Natural killer cell (primary cell): ENCODE measurements at regions not wholly inside any gene's neighbourhood (a gene's known extent, or its start where the extent isn't known, plus 50 kb on each side); places are given as distances from the start of the nearest gene placed in this dataset.

Experiments used
- ATAC-seq, 3 donors: fragments of 150-1000 bp in 2 of 3; fragments of 200-7000 bp in 1 of 3; cut with Tn5 transposase; 1 replicate in 1 of 3; 2 replicates in 2 of 3; pipeline ENCODE4 v1.10.0; 2021; ENCODE audit warnings: mild to moderate bottlenecking in 2 of 3, moderate library complexity in 2 of 3
- DNase-seq, 2 donors: peaks; one replicate each; pipeline versions ENCODE4 v3.0.0 to v3.0.0-alpha.2; 2013 to 2021; ENCODE audit warnings: mixed read lengths in 1 of 2
- H3K27ac ChIP-seq: one replicate; pipeline ENCODE4 v1.5.1; 2013; ENCODE audit warnings: mild to moderate bottlenecking, low read length
- H3K27me3 ChIP-seq: one replicate; pipeline ENCODE4 v1.6.1; 2013; ENCODE audit warnings: low read length; ENCODE audit not compliant: control insufficient read depth, insufficient read depth
- H3K36me3 ChIP-seq: one replicate; pipeline ENCODE4 v1.6.1; 2013; ENCODE audit warnings: low read length; ENCODE audit not compliant: control insufficient read depth, insufficient read depth
- H3K4me1 ChIP-seq: one replicate; pipeline ENCODE4 v1.6.1; 2013; ENCODE audit warnings: low read length; ENCODE audit not compliant: control insufficient read depth, insufficient read depth
- H3K4me3 ChIP-seq: one replicate; pipeline ENCODE4 v1.5.1; 2013; ENCODE audit warnings: low read length
- H3K9me3 ChIP-seq: one replicate; pipeline ENCODE4 v1.6.1; 2013; ENCODE audit warnings: low read length; ENCODE audit not compliant: control insufficient read depth, insufficient read depth
- H3K27ac Mint-ChIP-seq, 2 donors: one replicate each; pipeline ENCODE4 v1.8.0; 2022; ENCODE audit warnings: mild to moderate bottlenecking in 2 of 2, mixed read lengths in 2 of 2, moderate library complexity in 1 of 2
- H3K27me3 Mint-ChIP-seq, 2 donors: one replicate each; pipeline ENCODE4 v1.8.0; 2022; ENCODE audit warnings: low read depth in 2 of 2, mixed read lengths in 2 of 2
- H3K36me3 Mint-ChIP-seq: one replicate; pipeline ENCODE4 v1.8.0; 2022; ENCODE audit warnings: mixed read lengths
- H3K4me1 Mint-ChIP-seq, 2 donors: one replicate each; pipeline ENCODE4 v1.8.0; 2022; ENCODE audit warnings: mixed read lengths in 2 of 2
- H3K4me3 Mint-ChIP-seq: one replicate; pipeline ENCODE4 v1.8.0; 2022; ENCODE audit warnings: mild to moderate bottlenecking, moderate library complexity, mixed read lengths
- H3K9me3 Mint-ChIP-seq, 2 donors: one replicate each; pipeline ENCODE4 v1.8.0; 2022; ENCODE audit warnings: mixed read lengths in 2 of 2
- CTCF ChIP-seq: fragments of 200-600 bp; IDR thresholded peaks from one replicate; pipeline ENCODE4 v1.8.0; 2022; ENCODE audit warnings: antibody characterized with exemption
- WGBS: methylation state at CpG from one replicate; pipeline ENCODE4 v1.1.7; 2013; ENCODE audit warnings: missing lambda C conversion rate; ENCODE audit not compliant: insufficient coverage; 5-methylcytosine and 5-hydroxymethylcytosine counted together
- intact Hi-C: fragments of 100-400 bp; cut with micrococcal nuclease; formaldehyde crosslinking; loops from one replicate; pipeline ENCODE4 v1.14.2; 2022

GRCh38 chr4:56158483-56158882, 209.7 kb downstream of the CEP135 start:
- no peak overlapping the region for H3K27ac ChIP-seq
- H3K36me3 ChIP-seq, result no peaks in the 10 kb centered on the region
- no peak overlapping the region for H3K4me3 ChIP-seq
- intact Hi-C loops, result no loop called here
- DNase-seq, result no peak
- H3K27me3 ChIP-seq, result no peaks in the 10 kb centered on the region
- Mint-ChIP-seq H3K9me3 (no peaks in the 10 kb centered on the region), H3K36me3 (no peaks in the 10 kb centered on the region), H3K27me3 (peaks cover 0 to under 1% of the 10 kb centered on the region in 2 donors), H3K4me1 (no peaks in the 10 kb centered on the region), H3K4me3 (no peak overlapping the region), H3K27ac (no peak overlapping the region)
- TF ChIP-seq CTCF, result no peak
- H3K4me1 ChIP-seq, result no peaks in the 10 kb centered on the region
- no peak for ATAC-seq
- 74% methylated on average over 5 of the region's 5 CpGs for WGBS
- no peaks in the 10 kb centered on the region for H3K9me3 ChIP-seq

- intact Hi-C loops, result no loop called here
- H3K27ac ChIP-seq, result no peak overlapping the region
- Mint-ChIP-seq H3K4me3 (no peak overlapping the region), H3K27me3 (peaks cover 0 to 4% of the 10 kb centered on the region in 2 donors), H3K27ac (no peak overlapping the region), H3K4me1 (no peaks in the 10 kb centered on the region), H3K36me3 (no peaks in the 10 kb centered on the region), H3K9me3 (no peaks in the 10 kb centered on the region)
- no peak for TF ChIP-seq CTCF
- H3K9me3 ChIP-seq, result no peaks in the 10 kb centered on the region
- DNase-seq (no peak), ATAC-seq (no peak)
- no peaks in the 10 kb centered on the region for H3K27me3 ChIP-seq
- 90% methylated on average over 6 of the region's 6 CpGs for WGBS
- H3K4me3 ChIP-seq, result no peak overlapping the region
- no peaks in the 10 kb centered on the region for H3K4me1 ChIP-seq
- H3K36me3 ChIP-seq, result no peaks in the 10 kb centered on the region
These were observed 207.4 kb downstream of the CEP135 start for GRCh38 chr4:56156141-56156540.

- no peaks in the 10 kb centered on the region for H3K9me3 ChIP-seq
- no peaks in the 10 kb centered on the region for H3K27me3 ChIP-seq
- Mint-ChIP-seq H3K27me3 (peaks cover 0 to 4% of the 10 kb centered on the region in 2 donors), H3K9me3 (no peaks in the 10 kb centered on the region), H3K36me3 (no peaks in the 10 kb centered on the region), H3K27ac (no peak overlapping the region), H3K4me1 (no peaks in the 10 kb centered on the region), H3K4me3 (no peak overlapping the region)
- intact Hi-C loops, result no loop called here
- H3K36me3 ChIP-seq, result no peaks in the 10 kb centered on the region
- no peak for ATAC-seq
- no peaks in the 10 kb centered on the region for H3K4me1 ChIP-seq
- DNase-seq, result no peak
- no peak for TF ChIP-seq CTCF
- WGBS, result 97% methylated on average over 4 of the region's 4 CpGs
- H3K4me3 ChIP-seq, result no peak overlapping the region
- no peak overlapping the region for H3K27ac ChIP-seq
These were observed 206.7 kb downstream of the CEP135 start for GRCh38 chr4:56155432-56155831.

GRCh38 chr4:56149591-56149990, 200.8 kb downstream of the CEP135 start:
- DNase-seq, result no peak
- no peak overlapping the region for H3K27ac Mint-ChIP-seq
- no peak overlapping the region for H3K4me3 Mint-ChIP-seq
- peaks cover 0 to 4% of the 10 kb centered on the region in 2 donors for H3K27me3 Mint-ChIP-seq
- Histone ChIP-seq H3K4me3 (no peak overlapping the region), H3K4me1 (no peaks in the 10 kb centered on the region), H3K9me3 (no peaks in the 10 kb centered on the region), H3K27me3 (no peaks in the 10 kb centered on the region), H3K27ac (no peak overlapping the region), H3K36me3 (no peaks in the 10 kb centered on the region)
- intact Hi-C loops, result no loop called here
- H3K9me3 Mint-ChIP-seq, result no peaks in the 10 kb centered on the region
- no peak for TF ChIP-seq CTCF
- no peaks in the 10 kb centered on the region for H3K36me3 Mint-ChIP-seq
- WGBS, result 100% methylated on average over 1 of the region's 2 CpGs
- no peaks in the 10 kb centered on the region for H3K4me1 Mint-ChIP-seq
- ATAC-seq, result no peak
